Type B pancreatic cell (in vitro differentiated cells): ENCODE measurements at regions not wholly inside any gene's neighbourhood (a gene's known extent, or its start where the extent isn't known, plus 50 kb on each side); places are given as distances from the start of the nearest gene placed in this dataset.

Source experiments
- DNase-seq: peaks from one replicate; pipeline ENCODE4 v3.0.0; 2021; ENCODE audit warnings: mixed read lengths; ENCODE audit not compliant: unreplicated experiment; ENCODE audit errors: extremely low spot score
- H3K27ac Mint-ChIP-seq: 2 replicates; pipeline ENCODE4 v1.8.0; 2021; ENCODE audit warnings: mild to moderate bottlenecking, mixed read lengths
- H3K27me3 Mint-ChIP-seq: 2 replicates; pipeline ENCODE4 v1.8.0; 2021; ENCODE audit warnings: mixed read lengths
- H3K36me3 Mint-ChIP-seq: 2 replicates; pipeline ENCODE4 v1.8.0; 2021; ENCODE audit warnings: mixed read lengths
- H3K4me1 Mint-ChIP-seq: one replicate; pipeline ENCODE4 v1.8.0; 2021; ENCODE audit warnings: mixed read lengths; ENCODE audit not compliant: unreplicated experiment
- H3K4me3 Mint-ChIP-seq: 2 replicates; pipeline ENCODE4 v1.8.0; 2021; ENCODE audit warnings: mild to moderate bottlenecking, mixed read lengths
- H3K9me3 Mint-ChIP-seq: 2 replicates; pipeline ENCODE4 v1.8.0; 2021; ENCODE audit warnings: mixed read lengths
- TF ChIP-seq, protein P1 (sequence below): fragments of 200-600 bp; sonication (generic); conservative IDR thresholded peaks from 2 replicates; pipeline ENCODE4 v1.5.0; 2021; ENCODE audit warnings: antibody characterized with exemption, mild to moderate bottlenecking

GRCh38 chr12:71060426-71060825, 97.4 kb downstream of the TSPAN8 start:
- no peak overlapping the region for H3K27ac Mint-ChIP-seq
- TF ChIP-seq, protein P1, sequence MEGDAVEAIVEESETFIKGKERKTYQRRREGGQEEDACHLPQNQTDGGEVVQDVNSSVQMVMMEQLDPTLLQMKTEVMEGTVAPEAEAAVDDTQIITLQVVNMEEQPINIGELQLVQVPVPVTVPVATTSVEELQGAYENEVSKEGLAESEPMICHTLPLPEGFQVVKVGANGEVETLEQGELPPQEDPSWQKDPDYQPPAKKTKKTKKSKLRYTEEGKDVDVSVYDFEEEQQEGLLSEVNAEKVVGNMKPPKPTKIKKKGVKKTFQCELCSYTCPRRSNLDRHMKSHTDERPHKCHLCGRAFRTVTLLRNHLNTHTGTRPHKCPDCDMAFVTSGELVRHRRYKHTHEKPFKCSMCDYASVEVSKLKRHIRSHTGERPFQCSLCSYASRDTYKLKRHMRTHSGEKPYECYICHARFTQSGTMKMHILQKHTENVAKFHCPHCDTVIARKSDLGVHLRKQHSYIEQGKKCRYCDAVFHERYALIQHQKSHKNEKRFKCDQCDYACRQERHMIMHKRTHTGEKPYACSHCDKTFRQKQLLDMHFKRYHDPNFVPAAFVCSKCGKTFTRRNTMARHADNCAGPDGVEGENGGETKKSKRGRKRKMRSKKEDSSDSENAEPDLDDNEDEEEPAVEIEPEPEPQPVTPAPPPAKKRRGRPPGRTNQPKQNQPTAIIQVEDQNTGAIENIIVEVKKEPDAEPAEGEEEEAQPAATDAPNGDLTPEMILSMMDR = no peak
- no peaks in the 10 kb centered on the region for H3K4me1 Mint-ChIP-seq
- no peak for DNase-seq
- no peaks in the 10 kb centered on the region for H3K9me3 Mint-ChIP-seq
- H3K27me3 Mint-ChIP-seq = no peaks in the 10 kb centered on the region
- H3K4me3 Mint-ChIP-seq = no peak overlapping the region
- H3K36me3 Mint-ChIP-seq = no peaks in the 10 kb centered on the region

DNA sequence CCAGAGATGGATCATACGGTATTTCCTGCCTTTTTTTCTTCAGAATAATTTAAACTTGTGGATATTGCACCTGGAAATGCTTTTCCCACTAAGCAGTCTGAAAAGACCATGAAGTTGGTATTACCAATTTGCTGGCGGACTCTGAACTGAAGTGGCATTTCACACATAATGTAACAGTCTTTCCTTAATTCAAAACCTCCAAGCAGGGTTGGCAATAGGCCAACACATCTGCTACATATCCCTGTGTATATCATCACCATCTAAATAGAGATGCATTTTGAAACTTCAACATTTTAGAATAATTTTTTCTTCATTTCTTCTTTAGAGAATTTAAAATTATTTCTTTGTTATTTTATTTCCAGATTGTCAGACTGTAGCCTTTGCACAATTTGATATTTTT, 100.5 kb downstream of the TSPAN8 start:
- TF ChIP-seq, protein P1 = no peak
- no peak overlapping the region for H3K27ac Mint-ChIP-seq
- no peaks in the 10 kb centered on the region for H3K4me1 Mint-ChIP-seq
- no peaks in the 10 kb centered on the region for H3K36me3 Mint-ChIP-seq
- H3K4me3 Mint-ChIP-seq = no peak overlapping the region
- H3K9me3 Mint-ChIP-seq = no peaks in the 10 kb centered on the region
- H3K27me3 Mint-ChIP-seq = no peaks in the 10 kb centered on the region
- no peak for DNase-seq

DNA sequence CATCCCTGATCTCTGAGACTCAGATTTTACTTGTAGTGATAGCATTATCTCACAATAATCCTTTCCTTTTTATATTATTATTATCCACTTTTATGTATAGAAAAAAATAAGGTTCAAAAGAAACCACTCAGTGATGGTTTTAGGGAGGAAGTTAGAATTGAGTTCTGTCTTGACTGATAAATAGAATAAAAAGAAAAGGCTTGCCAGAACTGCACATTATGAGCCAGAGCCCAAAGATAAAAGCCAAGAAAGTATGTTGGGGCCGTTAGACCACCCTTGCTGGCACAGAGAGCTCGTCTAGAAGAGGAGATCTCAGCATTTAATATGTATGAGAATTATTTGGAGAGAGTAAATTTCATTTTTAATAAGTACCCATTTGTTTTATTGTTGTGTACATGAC, 103.2 kb downstream of the TSPAN8 start:
- H3K27ac Mint-ChIP-seq = no peak overlapping the region

GRCh38 chr12:71046215-71046614, 111.6 kb downstream of the TSPAN8 start:
- Mint-ChIP-seq H3K9me3 (no peaks in the 10 kb centered on the region), H3K4me1 (no peaks in the 10 kb centered on the region), H3K27me3 (no peaks in the 10 kb centered on the region), H3K4me3 (no peak overlapping the region), H3K27ac (no peak overlapping the region), H3K36me3 (no peaks in the 10 kb centered on the region)
- DNase-seq = no peak
- TF ChIP-seq, protein P1 = no peak

More for the DNA sequence above, 103.2 kb downstream of the TSPAN8 start:
- Mint-ChIP-seq H3K4me3 (no peak overlapping the region), H3K27me3 (no peaks in the 10 kb centered on the region), H3K4me1 (no peaks in the 10 kb centered on the region), H3K9me3 (no peaks in the 10 kb centered on the region), H3K36me3 (no peaks in the 10 kb centered on the region)
- DNase-seq = no peak
- TF ChIP-seq, protein P1 = no peak

DNA sequence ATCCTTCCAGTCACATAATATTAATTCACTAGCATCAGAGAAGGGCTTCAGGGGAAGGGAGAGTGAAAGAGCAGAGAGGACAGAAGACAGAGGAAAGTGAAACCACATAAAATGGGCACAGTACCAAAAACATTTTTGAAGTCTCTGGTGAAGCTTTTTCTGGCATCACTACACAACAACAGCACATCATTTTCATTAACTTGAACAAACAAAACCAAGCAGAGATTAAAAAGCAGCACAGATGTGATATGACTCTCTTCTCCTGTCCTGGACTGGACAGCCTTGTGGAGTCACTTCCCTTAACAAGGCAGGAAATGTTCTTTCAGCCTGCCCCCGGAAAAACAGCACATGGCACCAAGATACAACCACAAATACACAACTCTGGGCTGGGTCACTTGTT, 112.0 kb downstream of the TSPAN8 start:
- Mint-ChIP-seq H3K36me3 (no peaks in the 10 kb centered on the region), H3K9me3 (no peaks in the 10 kb centered on the region), H3K27ac (no peak overlapping the region), H3K27me3 (no peaks in the 10 kb centered on the region), H3K4me1 (no peaks in the 10 kb centered on the region), H3K4me3 (no peak overlapping the region)
- no peak for DNase-seq
- TF ChIP-seq, protein P1 = no peak

DNA sequence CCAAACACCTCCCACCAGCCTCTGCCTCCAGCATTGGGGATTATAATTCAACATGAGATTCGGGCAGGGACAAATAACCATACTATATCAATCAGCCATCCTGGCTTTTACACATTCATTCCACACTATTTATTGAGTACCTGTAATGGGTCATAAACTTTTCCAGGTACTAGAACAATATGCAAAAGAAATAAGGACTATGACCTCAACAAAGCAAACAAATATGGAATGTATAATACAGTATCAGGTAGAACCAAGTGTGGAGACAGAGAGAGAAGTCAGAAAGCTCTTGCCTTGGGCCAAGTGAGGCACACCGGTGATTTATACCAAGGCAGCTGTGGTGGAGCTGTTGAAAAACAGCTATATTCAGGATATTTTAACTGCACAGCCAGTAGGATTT, 116.3 kb downstream of the TSPAN8 start:
- no peak for DNase-seq
- H3K4me1 Mint-ChIP-seq = no peaks in the 10 kb centered on the region
- no peak overlapping the region for H3K4me3 Mint-ChIP-seq
- TF ChIP-seq, protein P1 = no peak
- H3K27me3 Mint-ChIP-seq = no peaks in the 10 kb centered on the region
- H3K36me3 Mint-ChIP-seq = no peaks in the 10 kb centered on the region
- H3K27ac Mint-ChIP-seq = no peak overlapping the region
- no peaks in the 10 kb centered on the region for H3K9me3 Mint-ChIP-seq
